ENCODE measurements at regions not wholly inside any gene's neighbourhood (a gene's known extent, or its start where the extent isn't known, plus 50 kb on each side); places are given as distances from the start of the nearest gene placed in this dataset.
A peak's percentile ranks its signal among the peaks of the same experiment; 100 is the strongest.

GRCh38 chr4:162232349-162232748 lies 68.5 kb upstream of the FSTL5 start:
- intact Hi-C loops (cut with micrococcal nuclease), result no loop called here
- TF ChIP-seq CTCF (IDR thresholded peaks at IDR 0.05; ENCODE audit: unreplicated experiment), result no peak
- H3K4me1 Mint-ChIP-seq (ENCODE audit: insufficient read depth, unreplicated experiment), result peaks cover 8% of the 10 kb centered on the region
- no peak overlapping the region for H3K27ac Mint-ChIP-seq (ENCODE audit: low read depth, unreplicated experiment)
- H3K36me3 Mint-ChIP-seq (ENCODE audit: insufficient read depth, unreplicated experiment), result no peaks in the 10 kb centered on the region
- no peak for DNase-seq (ENCODE audit: unreplicated experiment)
- POLR2A ChIA-PET, result no interaction called here
- H3K27me3 Mint-ChIP-seq (ENCODE audit: insufficient read depth, unreplicated experiment), result no peaks in the 10 kb centered on the region
- CTCF ChIA-PET, result no interaction called here
- H3K4me3 Mint-ChIP-seq (ENCODE audit: unreplicated experiment), result no peak overlapping the region
- no TSS peak for BruUV-seq (replicated peaks)
- peaks cover 8% of the 10 kb centered on the region for H3K9me3 Mint-ChIP-seq (ENCODE audit: unreplicated experiment)

- CTCF ChIA-PET, result no interaction called here
- H3K4me1 Mint-ChIP-seq (ENCODE audit: insufficient read depth, unreplicated experiment), result peaks cover 8% of the 10 kb centered on the region
- H3K36me3 Mint-ChIP-seq (ENCODE audit: insufficient read depth, unreplicated experiment), result no peaks in the 10 kb centered on the region
- DNase-seq (ENCODE audit: unreplicated experiment), result peak; percentile 46
- no peaks in the 10 kb centered on the region for H3K27me3 Mint-ChIP-seq (ENCODE audit: insufficient read depth, unreplicated experiment)
- H3K4me3 Mint-ChIP-seq (ENCODE audit: unreplicated experiment), result no peak overlapping the region
- POLR2A ChIA-PET, result no interaction called here
- no peak overlapping the region for H3K27ac Mint-ChIP-seq (ENCODE audit: low read depth, unreplicated experiment)
- no peak for TF ChIP-seq CTCF (IDR thresholded peaks at IDR 0.05; ENCODE audit: unreplicated experiment)
- no TSS peak for BruUV-seq (replicated peaks)
- intact Hi-C loops (cut with micrococcal nuclease), result no loop called here
- peaks cover 14% of the 10 kb centered on the region for H3K9me3 Mint-ChIP-seq (ENCODE audit: unreplicated experiment)
Observed at GRCh38 chr4:162229670-162230069, 65.9 kb upstream of the FSTL5 start.

GRCh38 chr4:162221148-162221547 lies 57.3 kb upstream of the FSTL5 start:
- Mint-ChIP-seq H3K27ac (ENCODE audit: low read depth, unreplicated experiment) (no peak overlapping the region), H3K36me3 (ENCODE audit: insufficient read depth, unreplicated experiment) (no peaks in the 10 kb centered on the region), H3K9me3 (ENCODE audit: unreplicated experiment) (peaks cover 6% of the 10 kb centered on the region), H3K4me3 (ENCODE audit: unreplicated experiment) (no peak overlapping the region), H3K4me1 (ENCODE audit: insufficient read depth, unreplicated experiment) (no peaks in the 10 kb centered on the region), H3K27me3 (ENCODE audit: insufficient read depth, unreplicated experiment) (no peaks in the 10 kb centered on the region)
- intact Hi-C loops (cut with micrococcal nuclease), result no loop called here
- no TSS peak for BruUV-seq (replicated peaks)
- DNase-seq (ENCODE audit: unreplicated experiment), result no peak
- no peak for TF ChIP-seq CTCF (IDR thresholded peaks at IDR 0.05; ENCODE audit: unreplicated experiment)
- CTCF ChIA-PET, result no interaction called here
- POLR2A ChIA-PET, result no interaction called here

Measured in MCF 10A (cell line).